RCC 7860 (cell line): ENCODE measurements at regions not wholly inside any gene's neighbourhood (a gene's known extent, or its start where the extent isn't known, plus 50 kb on each side); places are given as distances from the start of the nearest gene placed in this dataset.
"Not testable (repeated sequence)": the region's sequence is repeated elsewhere in the genome, so short reads cannot be mapped to it uniquely, and the experiment has no call there.

Experiments used
- DNase-seq: peaks from one replicate; pipeline ENCODE4 v3.0.0-alpha.2; 2015; ENCODE audit warnings: low spot score
- FAIRE-seq: peaks from 2 replicates; lab custom pipeline; 2012; peaks lifted over from hg19 to GRCh38; lab: Jason Lieb, UNC

DNA sequence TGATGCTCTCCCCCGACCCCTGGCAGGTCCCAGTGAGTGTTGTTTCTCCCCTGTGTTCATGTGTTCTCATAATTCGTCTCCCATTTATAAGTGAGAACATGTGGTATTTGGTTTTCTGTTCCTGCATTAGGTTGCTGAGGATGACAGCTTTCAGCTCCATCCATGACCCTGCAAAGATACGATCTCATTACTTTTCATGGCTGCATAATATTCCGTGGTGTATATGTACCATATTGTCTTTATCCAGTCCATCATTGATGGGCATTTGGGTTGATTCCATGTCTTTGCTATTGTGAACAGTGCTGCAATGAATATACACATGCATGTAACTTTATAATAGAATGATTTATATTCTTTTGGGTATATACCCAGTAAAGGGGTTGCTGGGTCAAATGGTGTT lies 321.5 kb downstream of the EMP1 start:
- not testable (repeated sequence) for DNase-seq, FAIRE-seq

- DNase-seq (no peak), FAIRE-seq (no peak)
Measured at GRCh38 chr12:13509740-13510139, 313.2 kb downstream of the EMP1 start.

DNA sequence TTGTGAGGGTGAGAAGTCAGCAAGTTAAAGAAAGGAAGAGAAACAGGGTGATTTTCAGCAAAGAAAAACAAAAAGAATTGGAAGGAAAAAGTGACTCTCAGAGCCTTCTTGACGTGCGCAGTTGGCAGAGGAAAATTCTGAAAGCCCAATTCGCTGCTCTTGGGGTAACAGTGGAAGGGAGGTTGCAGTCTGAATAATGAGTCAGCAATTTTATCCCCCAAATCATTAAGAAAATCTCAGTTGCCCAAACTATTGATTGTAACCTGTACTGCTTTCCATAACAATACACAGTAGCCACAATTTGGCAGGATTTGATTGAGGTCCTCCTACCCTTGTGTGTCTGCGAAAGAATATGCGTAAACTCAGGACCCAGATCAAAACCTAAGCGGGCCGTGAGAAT lies 309.1 kb downstream of the EMP1 start:
- DNase-seq (no peak), FAIRE-seq (no peak)

- no peak for FAIRE-seq
Measured at GRCh38 chr12:13505224-13505623, 308.7 kb downstream of the EMP1 start.

GRCh38 chr12:13504736-13505135 lies 308.2 kb downstream of the EMP1 start:
- no peak for FAIRE-seq

More at GRCh38 chr12:13505224-13505623, 308.7 kb downstream of the EMP1 start:
- no peak for DNase-seq

GRCh38 chr12:13504074-13504473 lies 307.5 kb downstream of the EMP1 start:
- DNase-seq (no peak), FAIRE-seq (no peak)

More at GRCh38 chr12:13504736-13505135, 308.2 kb downstream of the EMP1 start:
- no peak for DNase-seq

GRCh38 chr12:13503094-13503835 lies 306.7 kb downstream of the EMP1 start:
- no peak for DNase-seq
- no peak for FAIRE-seq

GRCh38 chr12:13499008-13499407 lies 302.5 kb downstream of the EMP1 start:
- FAIRE-seq, result no peak
- no peak for DNase-seq

GRCh38 chr12:13496111-13496510 lies 299.6 kb downstream of the EMP1 start:
- FAIRE-seq, result no peak
- no peak for DNase-seq

GRCh38 chr12:13489246-13489645 lies 292.7 kb downstream of the EMP1 start:
- FAIRE-seq, result no peak
- no peak for DNase-seq

GRCh38 chr12:13487326-13487725 lies 290.8 kb downstream of the EMP1 start:
- FAIRE-seq (no peak), DNase-seq (no peak)

DNA sequence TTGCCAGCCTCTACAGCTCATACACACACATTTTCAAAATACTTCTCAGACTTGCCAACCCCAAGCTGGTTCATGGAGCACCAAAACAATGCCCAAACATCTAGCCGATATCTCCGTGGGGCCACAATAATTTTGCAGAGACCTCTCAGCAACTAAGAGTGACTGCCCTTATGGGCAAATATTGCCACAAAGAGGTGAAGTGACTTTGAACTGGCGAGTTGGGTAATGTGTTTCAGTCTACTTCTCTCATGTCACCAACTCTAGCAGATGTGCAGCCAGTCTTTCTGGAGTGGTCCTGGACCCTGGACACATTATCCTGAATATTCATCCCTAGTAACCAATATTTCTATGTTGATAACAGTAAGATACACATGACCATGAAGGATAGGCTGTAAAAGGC lies 290.3 kb downstream of the EMP1 start:
- FAIRE-seq (no peak), DNase-seq (no peak)

DNA sequence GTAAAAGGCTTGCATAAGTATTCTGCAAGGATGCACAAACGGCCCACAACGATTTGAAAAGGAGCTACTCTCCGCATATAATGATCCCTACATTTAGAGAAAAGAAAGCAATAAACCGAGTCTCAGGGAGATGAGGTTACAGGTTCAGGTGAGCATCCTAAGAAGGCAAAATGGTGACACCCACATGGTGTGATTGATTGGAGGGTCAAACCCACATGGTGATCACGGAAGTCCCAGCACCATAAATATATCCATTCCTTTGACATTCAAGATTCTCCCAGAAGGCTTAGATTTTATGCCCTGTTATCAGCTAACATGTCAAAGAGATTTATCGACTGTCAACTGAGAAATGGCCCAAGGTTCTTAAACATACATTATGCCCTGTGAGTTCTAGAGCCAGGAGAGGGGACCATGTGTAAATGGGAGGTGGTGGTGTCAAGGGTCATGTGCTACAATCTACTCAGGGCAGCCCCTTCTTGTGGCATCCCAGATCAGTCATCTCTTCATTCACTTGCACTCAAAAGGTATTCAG lies 282.2 kb downstream of the EMP1 start:
- DNase-seq (no peak), FAIRE-seq (no peak)

DNA sequence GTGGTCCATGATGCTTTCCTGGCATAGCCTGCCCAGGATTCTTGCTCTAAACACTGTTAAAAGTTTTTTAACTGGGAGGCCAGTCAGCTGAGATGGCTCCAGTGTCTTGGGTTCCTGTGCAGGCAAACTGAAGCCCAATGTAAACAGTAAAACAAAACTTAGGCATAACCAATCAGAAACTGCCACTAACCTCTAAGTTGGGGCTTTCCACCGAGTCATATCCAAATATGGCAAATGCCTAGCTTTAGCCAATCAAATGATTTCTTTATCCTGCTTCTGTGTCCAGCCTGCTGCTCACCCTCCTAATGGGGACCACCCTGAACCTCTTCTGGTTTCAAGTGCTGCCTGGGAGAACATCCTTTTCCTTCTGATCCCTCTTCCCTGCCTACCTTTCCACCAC lies 277.9 kb downstream of the EMP1 start:
- FAIRE-seq, result no peak

DNA sequence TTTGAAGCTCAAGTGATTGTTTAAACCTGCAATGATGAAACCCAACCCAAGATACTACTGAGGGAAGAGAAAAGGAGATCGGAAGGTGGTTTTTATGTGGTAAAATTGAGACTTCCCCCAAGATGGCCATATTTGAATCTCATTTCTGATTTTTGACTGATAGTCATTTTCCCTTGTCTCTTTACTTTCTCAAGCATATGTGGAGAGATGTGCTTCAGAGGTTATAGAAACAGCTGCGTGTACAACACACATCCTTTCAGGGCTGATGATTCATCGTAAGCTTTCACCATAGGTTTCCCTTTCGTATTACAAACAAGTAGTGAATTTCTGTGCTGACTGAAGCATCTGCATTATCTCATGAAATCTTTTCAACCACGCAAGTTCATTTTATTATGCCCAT lies 276.2 kb downstream of the EMP1 start:
- FAIRE-seq (no peak), DNase-seq (no peak)

More for the DNA sequence above, 277.9 kb downstream of the EMP1 start:
- no peak for DNase-seq

- no peak for FAIRE-seq
Measured at GRCh38 chr12:13471471-13471870, 274.9 kb downstream of the EMP1 start.

DNA sequence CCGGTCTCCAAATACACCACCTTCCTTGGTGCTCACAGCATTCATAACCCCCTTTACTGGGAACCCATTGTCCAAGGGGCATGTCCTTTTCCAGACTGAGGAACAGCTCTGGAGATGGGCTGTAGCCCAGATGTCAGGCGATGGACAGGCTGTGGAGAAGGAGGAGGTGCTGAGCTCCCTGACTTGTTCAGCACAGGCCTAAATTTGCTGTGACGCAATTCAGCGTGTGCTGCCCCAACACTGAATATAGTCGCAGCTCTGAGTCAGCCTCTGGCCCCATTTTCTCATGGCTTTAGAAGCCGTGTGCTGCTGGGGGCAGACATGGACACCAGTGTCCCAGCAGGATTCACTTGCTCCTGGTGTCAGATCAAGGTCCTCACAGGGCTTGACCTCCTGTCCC lies 269.1 kb downstream of the EMP1 start:
- FAIRE-seq (no peak), DNase-seq (no peak)

More at GRCh38 chr12:13471471-13471870, 274.9 kb downstream of the EMP1 start:
- DNase-seq, result no peak

GRCh38 chr12:13463189-13463588 lies 266.7 kb downstream of the EMP1 start:
- FAIRE-seq (no peak), DNase-seq (no peak)

DNA sequence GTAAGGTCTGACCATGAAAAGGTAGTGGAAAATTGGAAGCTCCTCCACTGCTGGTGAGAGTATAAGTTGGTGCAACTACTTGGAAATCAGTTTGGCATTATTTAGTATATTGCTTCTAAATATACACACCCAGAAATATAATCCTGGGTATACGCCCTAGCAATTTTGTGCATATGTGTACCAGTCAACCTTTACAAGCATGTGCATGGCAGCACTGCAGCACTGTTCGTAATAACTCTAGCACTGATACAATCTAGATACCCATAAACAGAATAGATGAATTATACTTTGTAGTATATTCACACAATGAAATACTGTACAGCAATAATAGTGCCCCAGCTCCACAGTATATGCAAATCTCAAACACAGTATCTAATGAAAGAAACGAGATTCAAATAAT lies 265.9 kb downstream of the EMP1 start:
- FAIRE-seq (no peak), DNase-seq (no peak)

GRCh38 chr12:13455778-13456144 lies 259.2 kb downstream of the EMP1 start:
- DNase-seq (no peak), FAIRE-seq (no peak)

DNA sequence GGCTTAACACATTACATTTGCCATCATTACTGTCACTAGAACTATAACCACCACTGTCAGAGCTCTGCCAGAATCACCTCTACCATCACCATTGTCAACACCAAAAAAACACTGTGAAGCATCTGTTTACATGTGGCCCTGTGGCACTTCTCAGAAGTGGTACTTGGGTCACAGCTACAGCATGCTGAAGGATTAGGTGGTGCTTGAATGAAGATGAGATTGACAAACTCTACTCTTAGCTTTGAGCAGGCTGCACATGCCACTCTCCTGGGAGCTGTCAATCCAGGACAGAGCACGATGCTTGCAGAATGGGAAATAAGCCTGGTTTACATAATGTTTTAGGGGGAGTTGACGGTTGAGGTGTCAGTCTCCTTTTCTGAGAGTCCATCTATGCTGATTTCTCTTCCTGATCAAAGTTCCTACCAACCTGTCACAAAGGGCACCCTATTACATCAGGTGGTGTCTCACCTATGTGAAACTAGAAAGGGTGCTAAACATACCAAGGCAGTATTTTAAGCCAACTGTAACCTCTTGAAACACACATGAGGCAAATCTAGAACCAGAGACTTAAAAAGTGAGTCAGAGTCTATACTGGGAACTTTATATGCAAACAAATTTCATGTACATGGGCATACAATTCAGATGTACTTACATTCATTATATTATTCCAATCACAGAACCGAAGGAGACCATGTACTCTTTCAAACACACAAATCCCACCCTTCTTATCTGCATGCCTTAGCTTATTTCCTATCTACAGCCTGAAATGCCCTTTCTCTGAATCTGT lies 258.7 kb downstream of the EMP1 start:
- no peak for FAIRE-seq
- DNase-seq, result no peak
